Panc1 (cell line): ENCODE measurements at regions not wholly inside any gene's neighbourhood (a gene's known extent, or its start where the extent isn't known, plus 50 kb on each side); places are given as distances from the start of the nearest gene placed in this dataset.

Experiments
- ATAC-seq: fragments of 200-7000 bp; cut with Tn5 transposase; 2 replicates; pipeline ENCODE4 v1.9.1; 2020; ENCODE audit warnings: mild to moderate bottlenecking, moderate library complexity
- BruUV-seq: library from RNA; stranded (reverse); fragments of 400-500 nt; replicated peaks from 2 replicates; lab custom pipeline; 2021; lab: Mats Ljungman, UMichigan
- CTCF ChIA-PET: fragments of 300-600 bp; sonication (Branson Sonifier 250); formaldehyde crosslinking; loops from one replicate; lab custom pipeline; 2022; ENCODE audit warnings: antibody characterized with exemption; lab: Charles Lee
- POLR2A ChIA-PET: fragments of 300-600 bp; sonication (Branson Sonifier 250); formaldehyde crosslinking; loops from one replicate; lab custom pipeline; 2022; ENCODE audit warnings: antibody characterized with exemption; lab: Charles Lee
- DNase-seq: peaks from one replicate; pipeline ENCODE4 v3.0.0-alpha.2; 2010; ENCODE audit warnings: low read depth, low spot score
- H3K27ac ChIP-seq: 2 replicates; pipeline ENCODE4 v1.5.1; 2011; ENCODE audit warnings: mild to moderate bottlenecking, low read length, inconsistent platforms
- H3K27me3 ChIP-seq: fragments of 200-500 bp; sonication (Bioruptor generic); 2 replicates; pipeline ENCODE4 v1.6.0; 2014; ENCODE audit warnings: low read length, inconsistent platforms; ENCODE audit not compliant: control insufficient read depth, insufficient read depth
- H3K36me3 ChIP-seq: fragments of 200-500 bp; sonication (Bioruptor generic); 2 replicates; pipeline ENCODE4 v1.5.1; 2014; ENCODE audit warnings: inconsistent platforms, mild to moderate bottlenecking, low read length, moderate library complexity; ENCODE audit not compliant: control insufficient read depth, insufficient read depth
- H3K4me1 ChIP-seq: 2 replicates; pipeline ENCODE4 v1.5.1; 2011; ENCODE audit warnings: inconsistent platforms, mild to moderate bottlenecking, low read length, moderate library complexity; ENCODE audit not compliant: control insufficient read depth, insufficient read depth
- H3K4me3 ChIP-seq, 2 experiments: 2 replicates each; pipeline ENCODE4 v1.5.1; 2011 to 2012; ENCODE audit warnings: low read depth in 2 of 2, low read length in 2 of 2, mild to moderate bottlenecking in 2 of 2, inconsistent platforms in 1 of 2, moderate library complexity in 1 of 2
- H3K9me3 ChIP-seq: fragments of 200-500 bp; sonication (Bioruptor generic); 2 replicates; pipeline ENCODE4 v1.5.1; 2014; ENCODE audit warnings: low read depth, mild to moderate bottlenecking, inconsistent platforms, low read length, moderate library complexity; ENCODE audit not compliant: control insufficient read depth, insufficient read depth
- CTCF ChIP-seq: fragments of 450-650 bp; IDR thresholded peaks from 2 replicates; pipeline ENCODE4 v1.5.1; 2017; ENCODE audit warnings: mild to moderate bottlenecking
- POLR2AphosphoS5 ChIP-seq: IDR thresholded peaks from 2 replicates; pipeline ENCODE4 v1.6.1; 2012; ENCODE audit warnings: mild to moderate bottlenecking, low read depth, low read length, moderate library complexity
- REST ChIP-seq, 2 experiments: IDR thresholded peaks; 2 replicates each; pipeline ENCODE4 v1.6.1; 2011 to 2012; ENCODE audit warnings: low read depth in 2 of 2, control low read depth in 1 of 2, low read length in 1 of 2, mild to moderate bottlenecking in 1 of 2, moderate library complexity in 1 of 2; ENCODE audit not compliant: insufficient read depth in 1 of 2
- SIN3A ChIP-seq: IDR thresholded peaks from 2 replicates; pipeline ENCODE4 v1.6.1; 2012; ENCODE audit warnings: low read depth, mild to moderate bottlenecking, low read length, moderate library complexity, borderline replicate concordance; ENCODE audit not compliant: insufficient read depth
- TCF7L2 ChIP-seq: IDR thresholded peaks from 2 replicates; pipeline ENCODE4 v1.6.1; 2011; ENCODE audit warnings: mild to moderate bottlenecking, low read depth, low read length, inconsistent platforms
- in situ Hi-C: cut with HindIII; loops from 2 replicates; pipeline ENCODE4 v1.10.0; 2016; ENCODE audit warnings: low sequenced_read_pairs, low pct_unique_long_range_greater_than_20kb
- intact Hi-C: fragments of 100-400 bp; cut with micrococcal nuclease; formaldehyde crosslinking; loops from one replicate; pipeline ENCODE4 v1.10.0; 2022; ENCODE audit not compliant: unreplicated experiment

GRCh38 chr5:71836084-71836483, 117.0 kb downstream of the CARTPT start:
- ATAC-seq (no peak), DNase-seq (no peak)
- intact Hi-C loops = no loop called here

GRCh38 chr5:71836559-71837112, 117.6 kb downstream of the CARTPT start:
- ATAC-seq (no peak), DNase-seq (no peak)
- Histone ChIP-seq H3K4me1 (no peaks in the 10 kb centered on the region), H3K9me3 (no peaks in the 10 kb centered on the region), H3K27me3 (no peaks in the 10 kb centered on the region; the same call in 1 of the 2 replicates), H3K27ac (no peak overlapping the region), H3K4me3 (no peak overlapping the region), H3K36me3 (no peaks in the 10 kb centered on the region)
- intact Hi-C loops = no loop called here
- TF ChIP-seq CTCF (no peak), TCF7L2 (no peak), POLR2AphosphoS5 (no peak), SIN3A (no peak), REST (IDR thresholded peaks at IDR 0.05; ENCODE audit: insufficient read depth in 1 of 2, low read depth in 2 of 2, low read length in 1 of 2) (no peak)
- ChIA-PET POLR2A (no interaction called here), CTCF (no interaction called here)
- in situ Hi-C loops = no loop called here
- no TSS peak for BruUV-seq

More at GRCh38 chr5:71836084-71836483, 117.0 kb downstream of the CARTPT start:
- CTCF ChIA-PET = no interaction called here
- TF ChIP-seq POLR2AphosphoS5 = no peak
- peak; percentile 22; the same call in 1 of the 2 replicates for TF ChIP-seq CTCF
- Histone ChIP-seq H3K27ac (no peak overlapping the region), H3K4me3 (no peak overlapping the region), H3K36me3 (no peaks in the 10 kb centered on the region), H3K9me3 (no peaks in the 10 kb centered on the region), H3K27me3 (no peaks in the 10 kb centered on the region; the same call in 1 of the 2 replicates), H3K4me1 (no peaks in the 10 kb centered on the region)
- POLR2A ChIA-PET = no interaction called here
- no TSS peak for BruUV-seq
- in situ Hi-C loops = no loop called here
